ENCODE measurements at regions not wholly inside any gene's neighbourhood (a gene's known extent, or its start where the extent isn't known, plus 50 kb on each side); places are given as distances from the start of the nearest gene placed in this dataset.

GRCh38 chr2:234254783-234255521 is 204.4 kb downstream of the SPP2 start:
- H3K4me1 ChIP-seq (ENCODE audit: insufficient read depth, low read length), result peaks cover 43% of the 10 kb centered on the region
- H2AFZ ChIP-seq (ENCODE audit: low read length), result no peak overlapping the region
- TF ChIP-seq CTCF (IDR thresholded peaks at IDR 0.05; ENCODE audit: extremely low read depth, low read depth, low read length), result no peak

GRCh38 chr2:234252772-234253171 is 202.3 kb downstream of the SPP2 start:
- H3K4me1 ChIP-seq (ENCODE audit: insufficient read depth, low read length), result peaks cover 39% of the 10 kb centered on the region
- peak; percentile 21 for DNase-seq (ENCODE audit: insufficient read length, low spot score, missing footprints)
- no peak overlapping the region for H3K4me2 ChIP-seq (ENCODE audit: insufficient read depth, low read length)
- no peaks in the 10 kb centered on the region for H3K9me3 ChIP-seq (ENCODE audit: low read depth, low read length)
- no peaks in the 10 kb centered on the region for H3K36me3 ChIP-seq (ENCODE audit: insufficient read depth, low read length)
- H3K4me3 ChIP-seq (ENCODE audit: insufficient read depth, low read length), result no peak overlapping the region
- H3K27ac ChIP-seq (ENCODE audit: low read depth, low read length), result peak overlapping the region; percentile 96
- H4K20me1 ChIP-seq (ENCODE audit: insufficient read depth, low read length), result no peaks in the 10 kb centered on the region
- TF ChIP-seq CTCF (IDR thresholded peaks at IDR 0.05; ENCODE audit: extremely low read depth, low read depth, low read length), result no peak
- no peaks in the 10 kb centered on the region for H3K27me3 ChIP-seq (ENCODE audit: insufficient read depth, low read length)
- H3K79me2 ChIP-seq (ENCODE audit: insufficient read depth, low read length), result no peaks in the 10 kb centered on the region
- no peak overlapping the region for H2AFZ ChIP-seq (ENCODE audit: low read length)

More at GRCh38 chr2:234254783-234255521, 204.4 kb downstream of the SPP2 start:
- Histone ChIP-seq H3K27me3 (ENCODE audit: insufficient read depth, low read length) (no peaks in the 10 kb centered on the region), H4K20me1 (ENCODE audit: insufficient read depth, low read length) (no peaks in the 10 kb centered on the region), H3K27ac (ENCODE audit: low read depth, low read length) (no peak overlapping the region), H3K79me2 (ENCODE audit: insufficient read depth, low read length) (no peaks in the 10 kb centered on the region), H3K4me3 (ENCODE audit: insufficient read depth, low read length) (no peak overlapping the region), H3K36me3 (ENCODE audit: insufficient read depth, low read length) (no peaks in the 10 kb centered on the region), H3K9me3 (ENCODE audit: low read depth, low read length) (no peaks in the 10 kb centered on the region), H3K4me2 (ENCODE audit: insufficient read depth, low read length) (no peak overlapping the region)
- DNase-seq (ENCODE audit: insufficient read length, low spot score, missing footprints), result no peak

GRCh38 chr2:234251326-234252271 is 201.1 kb downstream of the SPP2 start:
- Histone ChIP-seq H3K4me2 (ENCODE audit: insufficient read depth, low read length) (peak overlapping the region; percentile 49), H4K20me1 (ENCODE audit: insufficient read depth, low read length) (no peaks in the 10 kb centered on the region), H3K36me3 (ENCODE audit: insufficient read depth, low read length) (no peaks in the 10 kb centered on the region), H3K27ac (ENCODE audit: low read depth, low read length) (peak overlapping the region; percentile 96), H3K4me3 (ENCODE audit: insufficient read depth, low read length) (no peak overlapping the region), H3K9me3 (ENCODE audit: low read depth, low read length) (no peaks in the 10 kb centered on the region), H3K79me2 (ENCODE audit: insufficient read depth, low read length) (no peaks in the 10 kb centered on the region), H3K4me1 (ENCODE audit: insufficient read depth, low read length) (peaks cover 34% of the 10 kb centered on the region), H2AFZ (ENCODE audit: low read length) (peak overlapping the region; percentile 9), H3K27me3 (ENCODE audit: insufficient read depth, low read length) (no peaks in the 10 kb centered on the region)
- peak; percentile 95 for DNase-seq (ENCODE audit: insufficient read length, low spot score, missing footprints)
- no peak for TF ChIP-seq CTCF (IDR thresholded peaks at IDR 0.05; ENCODE audit: extremely low read depth, low read depth, low read length)

- Histone ChIP-seq H3K4me3 (ENCODE audit: insufficient read depth, low read length) (no peak overlapping the region), H3K79me2 (ENCODE audit: insufficient read depth, low read length) (no peaks in the 10 kb centered on the region), H3K9me3 (ENCODE audit: low read depth, low read length) (no peaks in the 10 kb centered on the region), H3K36me3 (ENCODE audit: insufficient read depth, low read length) (no peaks in the 10 kb centered on the region), H4K20me1 (ENCODE audit: insufficient read depth, low read length) (no peaks in the 10 kb centered on the region), H3K4me2 (ENCODE audit: insufficient read depth, low read length) (peak overlapping the region; percentile 49), H3K4me1 (ENCODE audit: insufficient read depth, low read length) (peaks cover 40% of the 10 kb centered on the region), H3K27me3 (ENCODE audit: insufficient read depth, low read length) (no peaks in the 10 kb centered on the region), H2AFZ (ENCODE audit: low read length) (no peak overlapping the region), H3K27ac (ENCODE audit: low read depth, low read length) (peak overlapping the region; percentile 96)
- no peak for DNase-seq (ENCODE audit: insufficient read length, low spot score, missing footprints)
- no peak for TF ChIP-seq CTCF (IDR thresholded peaks at IDR 0.05; ENCODE audit: extremely low read depth, low read depth, low read length)
Measured at GRCh38 chr2:234250926-234251325, 200.4 kb downstream of the SPP2 start.
